IMR-90 (cell line): ENCODE measurements at regions not wholly inside any gene's neighbourhood (a gene's known extent, or its start where the extent isn't known, plus 50 kb on each side); places are given as distances from the start of the nearest gene placed in this dataset.

Source experiments
- ATAC-seq: fragments of 200-7000 bp; cut with Tn5 transposase; 2 replicates; pipeline ENCODE4 v1.9.1; 2020; ENCODE audit warnings: low read depth, mild to moderate bottlenecking, moderate library complexity
- BruUV-seq: library from RNA; stranded (reverse); fragments of 400-500 nt; replicated peaks from 2 replicates; lab custom pipeline; 2021; lab: Mats Ljungman, UMichigan
- CTCF ChIA-PET: fragments of 300-600 bp; formaldehyde crosslinking; extraction: SDS; loops from one replicate; lab custom pipeline; 2021; ENCODE audit warnings: antibody characterized with exemption; lab: Yijun Ruan, JAX
- POLR2A ChIA-PET: fragments of 300-600 bp; sonication (Branson Sonifier 250); formaldehyde crosslinking; loops from one replicate; lab custom pipeline; 2022; ENCODE audit warnings: antibody characterized with exemption; ENCODE audit not compliant: unreplicated experiment; lab: Charles Lee
- DNase-seq: peaks from one replicate; pipeline ENCODE4 v3.0.0; 2013
- H2AFZ ChIP-seq: replicated peaks from 2 replicates; pipeline ENCODE3; 2013; ENCODE audit warnings: low read length, mild to moderate bottlenecking; ENCODE audit not compliant: poor library complexity
- H2AK5ac ChIP-seq: 2 replicates; pipeline ENCODE4 v1.6.1; 2013; ENCODE audit warnings: low read depth, low read length, inconsistent platforms
- H2AK9ac ChIP-seq: replicated peaks from 2 replicates; pipeline ENCODE3; 2013; ENCODE audit warnings: mild to moderate bottlenecking, low read depth, low read length, moderate library complexity; ENCODE audit not compliant: poor library complexity
- H2BK120ac ChIP-seq: 2 replicates; pipeline ENCODE4 v1.6.1; 2013; ENCODE audit warnings: low read depth, low read length, inconsistent platforms
- H2BK15ac ChIP-seq: 3 replicates; pipeline ENCODE4 v1.6.1; 2013; ENCODE audit warnings: low read depth, low read length, inconsistent platforms
- H2BK20ac ChIP-seq: 2 replicates; pipeline ENCODE4 v1.6.1; 2013; ENCODE audit warnings: low read depth, mild to moderate bottlenecking, inconsistent platforms, low read length, moderate library complexity
- H2BK5ac ChIP-seq: 2 replicates; pipeline ENCODE4 v1.6.1; 2013; ENCODE audit warnings: mild to moderate bottlenecking, low read depth, low read length, inconsistent platforms; ENCODE audit not compliant: poor library complexity, severe bottlenecking
- H3K14ac ChIP-seq: replicated peaks from 2 replicates; pipeline ENCODE4 v1.6.1; 2013; ENCODE audit warnings: low read depth, low read length, inconsistent platforms
- H3K18ac ChIP-seq: 2 replicates; pipeline ENCODE4 v1.6.1; 2013; ENCODE audit warnings: low read depth, low read length, control low read depth
- H3K23ac ChIP-seq: 2 replicates; pipeline ENCODE4 v1.6.1; 2013; ENCODE audit warnings: low read depth, low read length, inconsistent platforms
- H3K27ac ChIP-seq: 2 replicates; pipeline ENCODE4 v1.5.1; 2013; ENCODE audit warnings: mild to moderate bottlenecking, control low read depth, low read length; ENCODE audit not compliant: insufficient read depth
- H3K27me3 ChIP-seq: 2 replicates; pipeline ENCODE4 v1.6.1; 2013; ENCODE audit warnings: low read length; ENCODE audit not compliant: control insufficient read depth, insufficient read depth
- H3K36me3 ChIP-seq: 2 replicates; pipeline ENCODE4 v1.6.1; 2013; ENCODE audit warnings: low read length, mixed read lengths; ENCODE audit not compliant: control insufficient read depth, insufficient read depth
- H3K4ac ChIP-seq: 2 replicates; pipeline ENCODE4 v1.6.1; 2013; ENCODE audit warnings: low read depth, low read length, inconsistent platforms
- H3K4me1 ChIP-seq: 2 replicates; pipeline ENCODE4 v1.6.1; 2013; ENCODE audit warnings: low read length, mixed read lengths; ENCODE audit not compliant: control insufficient read depth, insufficient read depth
- H3K4me2 ChIP-seq: 2 replicates; pipeline ENCODE4 v1.6.1; 2013; ENCODE audit warnings: low read depth, mild to moderate bottlenecking, control low read depth, low read length, moderate library complexity
- H3K4me3 ChIP-seq: 2 replicates; pipeline ENCODE4 v1.5.1; 2013; ENCODE audit warnings: low read depth, mild to moderate bottlenecking, control low read depth, low read length, moderate library complexity; ENCODE audit not compliant: insufficient read depth
- H3K56ac ChIP-seq: 2 replicates; pipeline ENCODE4 v1.6.1; 2013; ENCODE audit warnings: low read length, inconsistent platforms; ENCODE audit not compliant: insufficient read depth; ENCODE audit errors: extremely low read depth
- H3K79me1 ChIP-seq, 2 experiments: 2 replicates each; pipeline ENCODE4 v1.6.1; 2013; ENCODE audit warnings: low read length in 2 of 2, inconsistent platforms in 1 of 2, low read depth in 1 of 2
- H3K9ac ChIP-seq: 2 replicates; pipeline ENCODE4 v1.6.1; 2013; ENCODE audit warnings: low read depth, low read length, control low read depth
- H3K9me1 ChIP-seq: 2 replicates; pipeline ENCODE4 v1.6.1; 2013; ENCODE audit warnings: low read length, inconsistent platforms; ENCODE audit not compliant: insufficient read depth
- H3K9me3 ChIP-seq: 2 replicates; pipeline ENCODE4 v1.6.1; 2013; ENCODE audit warnings: low read length; ENCODE audit not compliant: control insufficient read depth, insufficient read depth
- H4K20me1 ChIP-seq: 2 replicates; pipeline ENCODE4 v1.6.1; 2013; ENCODE audit warnings: low read length, inconsistent platforms; ENCODE audit not compliant: insufficient read depth
- H4K5ac ChIP-seq: 2 replicates; pipeline ENCODE4 v1.6.1; 2013; ENCODE audit warnings: mild to moderate bottlenecking, low read depth, low read length, control low read depth
- H4K8ac ChIP-seq, 2 experiments: 2 replicates each; pipeline ENCODE4 v1.6.1; 2013; ENCODE audit warnings: low read depth in 2 of 2, low read length in 2 of 2, control low read depth in 1 of 2, inconsistent platforms in 1 of 2
- H4K91ac ChIP-seq: 2 replicates; pipeline ENCODE4 v1.6.1; 2013; ENCODE audit warnings: low read depth, low read length, inconsistent platforms; ENCODE audit not compliant: insufficient read depth
- CEBPB ChIP-seq: IDR thresholded peaks from 2 replicates; pipeline ENCODE4 v1.6.1; 2012; ENCODE audit warnings: low read depth, low read length, improper control_type of control experiment
- CHD1 ChIP-seq: IDR thresholded peaks from 2 replicates; pipeline ENCODE4 v1.6.1; 2012; ENCODE audit warnings: low read depth, low read length, improper control_type of control experiment
- CTCF ChIP-seq: conservative IDR thresholded peaks from 2 replicates; pipeline ENCODE4 v1.5.1; 2012; ENCODE audit warnings: mild to moderate bottlenecking, low read depth, low read length, improper control_type of control experiment
- FOS ChIP-seq: fragments of 150-350 bp; IDR thresholded peaks from 2 replicates; pipeline ENCODE4 v1.6.1; 2016; ENCODE audit warnings: low read depth, low read length
- MAFK ChIP-seq: IDR thresholded peaks from 2 replicates; pipeline ENCODE4 v1.6.1; 2012; ENCODE audit warnings: low read depth, low read length, improper control_type of control experiment
- NFE2L2 ChIP-seq: fragments of 150-350 bp; IDR thresholded peaks from 2 replicates; pipeline ENCODE4 v1.6.1; 2016; ENCODE audit warnings: low read depth, mild to moderate bottlenecking, low read length
- POLR2A ChIP-seq: IDR thresholded peaks from 2 replicates; pipeline ENCODE4 v1.6.1; 2012; ENCODE audit warnings: mild to moderate bottlenecking, low read depth, low read length
- RCOR1 ChIP-seq: IDR thresholded peaks from 2 replicates; pipeline ENCODE4 v1.6.1; 2012; ENCODE audit warnings: mild to moderate bottlenecking, low read length, improper control_type of control experiment; ENCODE audit not compliant: insufficient replicate concordance
- RFX5 ChIP-seq: IDR thresholded peaks from 2 replicates; pipeline ENCODE4 v1.8.0; 2012; ENCODE audit warnings: low read depth, mild to moderate bottlenecking, low read length, moderate library complexity
- SMC3 ChIP-seq: fragments of 150-350 bp; IDR thresholded peaks from 2 replicates; pipeline ENCODE4 v1.6.1; 2016; ENCODE audit warnings: low read depth, mild to moderate bottlenecking, antibody characterized with exemption, low read length, moderate library complexity
- WGBS, 2 experiments: methylation state at CpG; one replicate each; pipeline versions ENCODE4 v1.1.5 to v1.1.7; 2013; ENCODE audit warnings: missing lambda C conversion rate in 2 of 2; ENCODE audit not compliant: insufficient read length in 1 of 2; ENCODE audit errors: extremely low coverage in 2 of 2; 5-methylcytosine and 5-hydroxymethylcytosine counted together
- dilution Hi-C: fragments of 300-500 bp; cut with HindIII; formaldehyde crosslinking; loops from one replicate; pipeline ENCODE4 v1.14.3; 2018; ENCODE audit warnings: low sequenced_read_pairs; ENCODE audit not compliant: unreplicated experiment
- in situ Hi-C: fragments of 300-500 bp; cut with MboI; formaldehyde crosslinking; loops from 3 replicates; pipeline ENCODE4 v1.14.3; 2019; ENCODE audit warnings: low sequenced_read_pairs, inconsistent platforms, mixed read lengths
- intact Hi-C: fragments of 100-400 bp; cut with micrococcal nuclease; formaldehyde crosslinking; loops from 2 replicates; pipeline ENCODE4 v1.10.0; 2022

DNA sequence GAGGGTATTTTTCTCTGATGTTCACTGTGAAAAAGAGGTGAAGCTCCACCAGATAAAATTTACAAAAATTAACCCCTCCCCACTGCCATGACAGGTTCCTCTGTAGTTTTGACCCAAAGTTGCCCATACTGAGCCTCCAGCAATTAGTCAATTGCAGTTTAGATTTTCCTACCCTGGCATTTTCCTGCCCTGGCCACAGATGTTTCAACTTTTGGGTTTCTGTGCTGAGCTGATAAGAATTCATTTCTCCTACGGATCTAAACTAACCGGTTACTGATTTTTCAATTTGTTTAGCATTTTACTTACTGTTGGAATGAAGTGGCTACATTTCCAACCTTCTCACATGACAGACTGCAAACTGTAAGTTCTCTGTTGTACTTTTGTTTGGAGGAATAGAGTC, 1346.1 kb upstream of the EPHA6 start:
- H3K36me3 ChIP-seq: no peaks in the 10 kb centered on the region
- H4K8ac ChIP-seq: no peak overlapping the region
- POLR2A ChIA-PET: no interaction called here
- H3K9me1 ChIP-seq: no peaks in the 10 kb centered on the region
- TF ChIP-seq MAFK (no peak), POLR2A (no peak), CHD1 (no peak), RCOR1 (no peak), CTCF (no peak), NFE2L2 (no peak), RFX5 (no peak), FOS (no peak), CEBPB (no peak), SMC3 (no peak)
- dilution Hi-C loops: no loop called here
- no peak overlapping the region for H4K5ac ChIP-seq
- CTCF ChIA-PET: no interaction called here
- no peak overlapping the region for H3K23ac ChIP-seq
- no peaks in the 10 kb centered on the region for H4K20me1 ChIP-seq
- no peak overlapping the region for H2BK20ac ChIP-seq
- in situ Hi-C loops: no loop called here
- BruUV-seq: no TSS peak
- H3K18ac ChIP-seq: no peak overlapping the region
- no peak overlapping the region for H3K9ac ChIP-seq
- H2AFZ ChIP-seq: no peak overlapping the region
- no peak overlapping the region for H3K27ac ChIP-seq
- H3K4me1 ChIP-seq: no peaks in the 10 kb centered on the region
- H4K91ac ChIP-seq: no peak overlapping the region
- H3K4me3 ChIP-seq: no peak overlapping the region
- H3K27me3 ChIP-seq: no peaks in the 10 kb centered on the region
- H3K4me2 ChIP-seq: no peak overlapping the region
- intact Hi-C loops: no loop called here
- H3K9me3 ChIP-seq: no peaks in the 10 kb centered on the region
- no peak overlapping the region for H2AK5ac ChIP-seq
- DNase-seq (no peak), ATAC-seq (no peak)
- no peak overlapping the region for H2BK120ac ChIP-seq
- H2BK15ac ChIP-seq: no peak overlapping the region
- no CpG with 5 or more reads among the region's 2 CpGs for WGBS, 2 experiments
- no peaks in the 10 kb centered on the region for H3K79me1 ChIP-seq
- no peak overlapping the region for H3K56ac ChIP-seq
- no peak overlapping the region for H3K14ac ChIP-seq
- H3K4ac ChIP-seq: no peak overlapping the region
- no peak overlapping the region for H2AK9ac ChIP-seq
- no peak overlapping the region for H2BK5ac ChIP-seq
